Activated T-helper 17 cell treated with anti-CD3 and anti-CD28 coated beads, Interleukin-2, amount 50 U/mL, for 72 hours (primary cell): ENCODE measurements at regions not wholly inside any gene's neighbourhood (a gene's known extent, or its start where the extent isn't known, plus 50 kb on each side); places are given as distances from the start of the nearest gene placed in this dataset.
"Not testable (repeated sequence)": the region's sequence is repeated elsewhere in the genome, so short reads cannot be mapped to it uniquely, and the experiment has no call there.

ENCODE experiments used
- ATAC-seq: fragments of 150-1000 bp; cut with Tn5 transposase; replicated peaks from 2 replicates; pipeline ENCODE4 v1.10.0; 2021; ENCODE audit warnings: mild to moderate bottlenecking, moderate library complexity
- H3K27ac Mint-ChIP-seq: one replicate; pipeline ENCODE4 v1.8.0; 2022; ENCODE audit warnings: mixed read lengths
- H3K27me3 Mint-ChIP-seq: one replicate; pipeline ENCODE4 v1.8.0; 2022; ENCODE audit warnings: mixed read lengths
- H3K36me3 Mint-ChIP-seq: one replicate; pipeline ENCODE4 v1.8.0; 2022; ENCODE audit warnings: low read depth, mild to moderate bottlenecking, mixed read lengths
- H3K4me1 Mint-ChIP-seq: one replicate; pipeline ENCODE4 v1.8.0; 2022; ENCODE audit warnings: mixed read lengths
- H3K4me3 Mint-ChIP-seq: one replicate; pipeline ENCODE4 v1.8.0; 2022; ENCODE audit warnings: mild to moderate bottlenecking, mixed read lengths
- H3K9me3 Mint-ChIP-seq: one replicate; pipeline ENCODE4 v1.8.0; 2022; ENCODE audit warnings: mixed read lengths

- peaks cover 5% of the 10 kb centered on the region for H3K9me3 Mint-ChIP-seq
- H3K27ac Mint-ChIP-seq = no peak overlapping the region
- H3K4me3 Mint-ChIP-seq = no peak overlapping the region
- peak; percentile 26 for ATAC-seq
- no peaks in the 10 kb centered on the region for H3K27me3 Mint-ChIP-seq
- no peaks in the 10 kb centered on the region for H3K4me1 Mint-ChIP-seq
- no peaks in the 10 kb centered on the region for H3K36me3 Mint-ChIP-seq
These were observed 94.4 kb downstream of the SH3GLB1 start for GRCh38 chr1:86798608-86799291.

- not testable (repeated sequence) for H3K9me3 Mint-ChIP-seq, H3K27me3 Mint-ChIP-seq, H3K4me3 Mint-ChIP-seq, ATAC-seq, H3K36me3 Mint-ChIP-seq, H3K4me1 Mint-ChIP-seq, H3K27ac Mint-ChIP-seq
These were observed 99.3 kb downstream of the SH3GLB1 start for GRCh38 chr1:86803641-86804040.

GRCh38 chr1:86805898-86806519 is 101.6 kb downstream of the SH3GLB1 start:
- H3K27me3 Mint-ChIP-seq, H3K4me1 Mint-ChIP-seq, H3K36me3 Mint-ChIP-seq, H3K9me3 Mint-ChIP-seq, H3K27ac Mint-ChIP-seq, H3K4me3 Mint-ChIP-seq, ATAC-seq: not testable (repeated sequence)

- H3K27me3 Mint-ChIP-seq = peaks cover 6% of the 10 kb centered on the region
- no peak for ATAC-seq
- no peak overlapping the region for H3K4me3 Mint-ChIP-seq
- no peak overlapping the region for H3K27ac Mint-ChIP-seq
- no peaks in the 10 kb centered on the region for H3K36me3 Mint-ChIP-seq
- H3K4me1 Mint-ChIP-seq = no peaks in the 10 kb centered on the region
- H3K9me3 Mint-ChIP-seq = no peaks in the 10 kb centered on the region
These were observed 102.6 kb downstream of the SELENOF start for GRCh38 chr1:86811142-86811924.

- Mint-ChIP-seq H3K4me1 (no peaks in the 10 kb centered on the region), H3K9me3 (no peaks in the 10 kb centered on the region), H3K36me3 (no peaks in the 10 kb centered on the region), H3K27ac (no peak overlapping the region), H3K4me3 (no peak overlapping the region), H3K27me3 (peaks cover 6% of the 10 kb centered on the region)
- no peak for ATAC-seq
These were observed 101.6 kb downstream of the SELENOF start for GRCh38 chr1:86812286-86812685.
